ENCODE measurements at regions not wholly inside any gene's neighbourhood (a gene's known extent, or its start where the extent isn't known, plus 50 kb on each side); places are given as distances from the start of the nearest gene placed in this dataset.
A peak's percentile ranks its signal among the peaks of the same experiment; 100 is the strongest.

GRCh38 chr14:81802341-81802740, 268.7 kb upstream of the SEL1L start:
- no peak for TF ChIP-seq Cebpa-rat (IDR thresholded peaks at IDR 0.05)
- Histone ChIP-seq H3K36me3 (no peaks in the 10 kb centered on the region), H3K27me3 (no peaks in the 10 kb centered on the region)

DNA sequence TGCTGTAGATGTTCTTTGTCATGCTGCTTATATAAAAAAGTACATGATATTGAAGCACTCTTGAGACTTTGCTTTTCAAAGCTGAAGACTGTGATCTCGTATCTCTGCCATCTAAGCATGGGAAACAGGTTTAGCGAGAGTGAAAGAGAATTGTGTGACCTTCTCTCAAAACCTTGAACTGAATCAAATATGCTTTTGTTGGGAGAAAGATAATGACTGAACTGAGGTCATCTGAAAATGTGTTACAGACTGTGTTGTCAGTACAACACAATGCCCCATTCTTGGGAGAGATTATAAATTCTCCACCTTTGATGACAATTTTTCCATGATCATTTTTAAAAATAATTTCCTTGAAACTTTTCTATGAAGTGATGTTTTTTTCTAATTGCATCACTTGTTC, 272.1 kb upstream of the SEL1L start:
- no peaks in the 10 kb centered on the region for H3K36me3 ChIP-seq
- TF ChIP-seq Cebpa-rat (IDR thresholded peaks at IDR 0.05) = no peak
- H3K9ac ChIP-seq = no peak overlapping the region
- no peak overlapping the region for H3K27ac ChIP-seq
- H3K4me3 ChIP-seq = no peak overlapping the region
- H3K4me1 ChIP-seq = peaks cover 0 to 11% (median 2%) of the 10 kb centered on the region in 10 experiments; a peak in 5 of 20 replicates
- H3K27me3 ChIP-seq = no peaks in the 10 kb centered on the region
- peaks cover 0 to 30% (median 8%) of the 10 kb centered on the region in 11 experiments; a peak in 12 of 22 replicates for H3K9me3 ChIP-seq (replicated peaks in 1 of 11)
- no peaks in the 10 kb centered on the region for H4K20me1 ChIP-seq
- no peak overlapping the region for H3K4me2 ChIP-seq

More at GRCh38 chr14:81802341-81802740, 268.7 kb upstream of the SEL1L start:
- no peak overlapping the region for H3K4me2 ChIP-seq
- peaks cover 0 to 3% (median 0%) of the 10 kb centered on the region in 11 experiments; a peak in 2 of 22 replicates for H3K9me3 ChIP-seq (replicated peaks in 1 of 11)
- no peak overlapping the region for H3K27ac ChIP-seq
- no peaks in the 10 kb centered on the region for H3K4me1 ChIP-seq
- H3K4me3 ChIP-seq = no peak overlapping the region
- no peak overlapping the region for H3K9ac ChIP-seq
- no peaks in the 10 kb centered on the region for H4K20me1 ChIP-seq

DNA sequence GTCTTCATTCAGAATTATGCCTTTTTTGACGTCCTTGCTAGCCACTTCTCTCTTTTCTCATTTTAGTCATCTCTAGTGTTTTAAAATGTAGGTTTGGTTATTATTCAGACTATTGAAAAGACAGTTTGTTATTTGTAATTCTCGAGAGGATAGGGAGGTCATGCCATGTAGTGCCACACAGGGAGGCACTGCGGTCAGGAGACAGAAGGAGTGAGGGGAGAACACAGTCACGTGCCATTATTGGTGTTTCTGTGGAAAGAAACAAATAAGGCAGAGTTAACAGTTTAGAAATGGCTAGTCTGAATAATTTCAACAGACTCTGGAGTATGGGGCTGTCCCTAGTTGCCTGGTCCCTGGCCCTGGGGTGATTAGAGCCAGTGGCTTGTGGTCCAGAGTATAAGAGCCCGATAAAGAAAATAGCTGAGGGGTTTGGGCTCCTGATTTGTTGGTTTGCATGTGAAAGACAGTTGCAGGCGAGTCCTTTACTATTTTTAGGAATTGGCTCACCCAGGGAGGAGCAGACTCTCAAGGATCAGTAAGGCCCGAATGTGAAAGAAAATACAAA, 278.1 kb upstream of the SEL1L start:
- Histone ChIP-seq H3K27ac (no peak overlapping the region), H3K9ac (no peak overlapping the region), H4K20me1 (no peaks in the 10 kb centered on the region), H3K36me3 (no peaks in the 10 kb centered on the region), H3K4me3 (no peak overlapping the region), H3K9me3 (replicated peaks in 1 of 11) (peaks cover 0 to 37% (median 8%) of the 10 kb centered on the region in 11 experiments; a peak in 12 of 22 replicates), H3K4me2 (no peak overlapping the region), H3K27me3 (no peaks in the 10 kb centered on the region), H3K4me1 (peaks cover 0 to 11% (median 2%) of the 10 kb centered on the region in 10 experiments; a peak in 5 of 20 replicates)
- TF ChIP-seq Cebpa-rat (IDR thresholded peaks at IDR 0.05) = no peak

DNA sequence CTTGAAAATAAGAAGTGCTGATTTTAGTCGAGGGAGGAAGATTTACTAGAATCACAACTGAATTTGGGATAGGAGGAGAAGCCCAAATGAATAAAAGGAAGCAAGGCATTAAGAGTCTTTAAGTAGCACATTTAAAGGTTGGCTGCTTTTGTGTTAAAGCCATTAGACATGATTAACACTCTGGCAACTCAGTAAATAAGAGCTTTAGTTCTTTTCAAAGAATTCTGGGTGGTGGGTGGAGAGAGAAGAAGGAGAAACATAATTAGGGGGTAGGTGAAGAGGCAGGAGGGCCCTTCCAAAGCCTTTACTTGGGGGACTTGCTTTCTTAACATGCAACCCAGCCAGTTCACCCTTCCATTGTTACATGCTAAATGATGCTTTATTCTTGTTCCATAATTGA, 284.6 kb upstream of the SEL1L start:
- Histone ChIP-seq H3K4me3 (no peak overlapping the region), H4K20me1 (no peaks in the 10 kb centered on the region), H3K4me1 (no peaks in the 10 kb centered on the region), H3K9me3 (replicated peaks in 1 of 11) (peaks cover 0 to 15% (median 0%) of the 10 kb centered on the region in 11 experiments; a peak in 5 of 22 replicates), H3K27ac (no peak overlapping the region), H3K36me3 (no peaks in the 10 kb centered on the region), H3K4me2 (no peak overlapping the region), H3K27me3 (no peaks in the 10 kb centered on the region), H3K9ac (no peak overlapping the region)
- no peak for TF ChIP-seq Cebpa-rat (IDR thresholded peaks at IDR 0.05)

- H3K27ac ChIP-seq = no peak overlapping the region
- H3K4me2 ChIP-seq = no peak overlapping the region
- no peak for TF ChIP-seq Cebpa-rat (IDR thresholded peaks at IDR 0.05)
- no peaks in the 10 kb centered on the region for H3K27me3 ChIP-seq
- peaks cover 0 to 15% (median 0%) of the 10 kb centered on the region in 11 experiments; a peak in 5 of 22 replicates for H3K9me3 ChIP-seq (replicated peaks in 1 of 11)
- no peaks in the 10 kb centered on the region for H3K36me3 ChIP-seq
- no peaks in the 10 kb centered on the region for H3K4me1 ChIP-seq
- no peak overlapping the region for H3K4me3 ChIP-seq
- H3K9ac ChIP-seq = no peak overlapping the region
- H4K20me1 ChIP-seq = no peaks in the 10 kb centered on the region
These were observed 285.7 kb upstream of the SEL1L start for GRCh38 chr14:81819344-81819743.

- no peak for TF ChIP-seq Cebpa-rat (IDR thresholded peaks at IDR 0.05)
- no peaks in the 10 kb centered on the region for H3K27me3 ChIP-seq
- no peak overlapping the region for H3K4me2 ChIP-seq
- no peaks in the 10 kb centered on the region for H3K36me3 ChIP-seq
- peaks cover 0 to 15% (median 0%) of the 10 kb centered on the region in 11 experiments; a peak in 5 of 22 replicates for H3K9me3 ChIP-seq (replicated peaks in 1 of 11)
- no peak overlapping the region for H3K9ac ChIP-seq
- no peaks in the 10 kb centered on the region for H3K4me1 ChIP-seq
- H3K27ac ChIP-seq = no peak overlapping the region
- no peak overlapping the region for H3K4me3 ChIP-seq
- H4K20me1 ChIP-seq = no peaks in the 10 kb centered on the region
These were observed 286.3 kb upstream of the SEL1L start for GRCh38 chr14:81819910-81820309.

DNA sequence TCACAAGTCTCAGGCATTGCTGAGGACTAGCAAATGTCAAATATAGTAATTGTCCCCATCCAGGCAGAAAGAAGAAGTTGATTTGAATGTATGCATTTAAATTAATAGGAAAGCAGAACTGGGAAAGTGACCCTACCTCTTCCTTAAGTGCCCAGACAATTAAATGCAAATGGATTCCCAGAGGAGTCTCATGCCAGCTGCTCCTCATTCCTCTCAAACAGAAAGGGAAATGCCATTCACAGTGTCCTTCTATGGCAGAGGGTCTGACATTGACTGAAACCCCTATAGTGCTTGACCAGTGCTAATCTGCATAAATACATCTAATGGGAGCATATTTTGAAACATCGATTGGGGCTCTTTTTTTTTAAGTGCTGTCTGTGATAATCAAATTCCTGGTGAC, 292.4 kb upstream of the SEL1L start:
- Histone ChIP-seq H4K20me1 (no peaks in the 10 kb centered on the region), H3K36me3 (no peaks in the 10 kb centered on the region), H3K4me2 (peak overlapping the region in 2 of 11 experiments; percentile 35 to 46; a peak in 3 of 22 replicates), H3K4me1 (peaks cover 0 to 11% (median 0%) of the 10 kb centered on the region in 10 experiments; a peak in 5 of 20 replicates), H3K27ac (no peak overlapping the region), H3K27me3 (no peaks in the 10 kb centered on the region), H3K9me3 (replicated peaks in 1 of 11) (peaks cover 12 to 31% (median 16%) of the 10 kb centered on the region in 11 experiments; a peak in 21 of 22 replicates), H3K9ac (no peak overlapping the region), H3K4me3 (no peak overlapping the region)
- TF ChIP-seq Cebpa-rat (IDR thresholded peaks at IDR 0.05) = no peak

DNA sequence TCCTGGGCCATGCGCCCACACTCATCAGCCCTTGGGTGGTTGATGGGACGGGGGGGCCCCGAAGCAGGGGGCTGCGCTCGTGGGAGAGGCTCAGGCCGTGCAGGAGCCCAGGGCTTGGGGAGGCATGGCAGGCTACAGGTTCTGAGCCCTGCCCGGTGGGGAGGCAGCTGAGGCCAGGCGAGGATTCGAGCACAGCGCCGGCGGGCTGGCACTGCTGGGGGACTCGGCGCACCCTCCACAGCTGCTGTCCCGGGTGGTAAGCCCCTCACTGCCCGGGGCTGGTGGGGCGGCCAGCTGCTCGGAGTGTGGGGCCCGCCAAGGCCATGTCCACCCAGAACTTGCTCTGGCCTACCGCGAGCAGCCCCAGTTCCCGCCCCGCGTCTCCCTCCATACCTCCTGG, 295.8 kb upstream of the SEL1L start:
- H4K20me1 ChIP-seq = no peaks in the 10 kb centered on the region
- no peak for TF ChIP-seq Cebpa-rat (IDR thresholded peaks at IDR 0.05)
- no peaks in the 10 kb centered on the region for H3K27me3 ChIP-seq
- no peak overlapping the region for H3K27ac ChIP-seq
- peaks cover 0 to 22% (median 0%) of the 10 kb centered on the region in 10 experiments; a peak in 5 of 20 replicates for H3K4me1 ChIP-seq
- no peak overlapping the region for H3K9ac ChIP-seq
- H3K36me3 ChIP-seq = no peaks in the 10 kb centered on the region
- H3K9me3 ChIP-seq (replicated peaks in 1 of 11) = peaks cover 12 to 23% (median 15%) of the 10 kb centered on the region in 11 experiments; a peak in 21 of 22 replicates
- no peak overlapping the region for H3K4me3 ChIP-seq
- no peak overlapping the region for H3K4me2 ChIP-seq

- peak in 1 of 11 experiments; percentile 12; a peak in 1 of 22 replicates for TF ChIP-seq Cebpa-rat (IDR thresholded peaks at IDR 0.05)
- no peaks in the 10 kb centered on the region for H3K27me3 ChIP-seq
- H4K20me1 ChIP-seq = no peaks in the 10 kb centered on the region
- H3K9ac ChIP-seq = no peak overlapping the region
- no peak overlapping the region for H3K4me3 ChIP-seq
- peaks cover 0 to 12% (median 0%) of the 10 kb centered on the region in 10 experiments; a peak in 4 of 20 replicates for H3K4me1 ChIP-seq
- no peak overlapping the region for H3K27ac ChIP-seq
- peaks cover 23 to 38% (median 27%) of the 10 kb centered on the region in 11 experiments for H3K9me3 ChIP-seq (replicated peaks in 1 of 11)
- H3K36me3 ChIP-seq = no peaks in the 10 kb centered on the region
- H3K4me2 ChIP-seq = 0 out of 22 replicates have a peak overlapping the region, but pooled peaks of 1 of the 11 experiments have one; percentile 13
These were observed 297.6 kb upstream of the SEL1L start for GRCh38 chr14:81831128-81831820.

All from BLaER1 treated with 17β-estradiol and CSF1 and Interleukin-3, amounts not matched to agents 10 nM and 100 nM (cell line).